PC-9 (cell line): ENCODE measurements at regions not wholly inside any gene's neighbourhood (a gene's known extent, or its start where the extent isn't known, plus 50 kb on each side); places are given as distances from the start of the nearest gene placed in this dataset.

Experiments used
- CTCF ChIP-seq: fragments of 200-600 bp; sonication (generic); conservative IDR thresholded peaks from 2 replicates; pipeline ENCODE4 v1.6.1; 2017; ENCODE audit warnings: mixed run types, antibody characterized with exemption, mild to moderate bottlenecking, moderate library complexity
- EZH2 ChIP-seq: fragments of 200-600 bp; sonication (generic); IDR thresholded peaks from 2 replicates; pipeline ENCODE4 v1.8.0; 2017; ENCODE audit warnings: antibody characterized with exemption, low read depth

GRCh38 chr2:65700720-65701119, 268.3 kb upstream of the SPRED2 start:
- no peak for TF ChIP-seq CTCF
- TF ChIP-seq EZH2 = no peak
